KMS-11 (cell line): ENCODE measurements at regions not wholly inside any gene's neighbourhood (a gene's known extent, or its start where the extent isn't known, plus 50 kb on each side); places are given as distances from the start of the nearest gene placed in this dataset.

ENCODE experiments used
- H2AFZ ChIP-seq: fragments of 200-600 bp; sonication (generic); 2 replicates; pipeline ENCODE4 v1.6.1; 2016; ENCODE audit warnings: antibody characterized with exemption, mixed run types, low read depth
- H3K27ac ChIP-seq: fragments of 200-600 bp; sonication (generic); 2 replicates; pipeline ENCODE4 v1.6.1; 2016; ENCODE audit warnings: mild to moderate bottlenecking, mixed run types
- H3K27me3 ChIP-seq: fragments of 200-600 bp; sonication (generic); 2 replicates; pipeline ENCODE4 v1.6.1; 2017; ENCODE audit warnings: mild to moderate bottlenecking, low read depth, mixed run types, moderate library complexity; ENCODE audit not compliant: insufficient read depth
- H3K36me3 ChIP-seq: fragments of 200-600 bp; sonication (generic); 2 replicates; pipeline ENCODE4 v1.6.1; 2017; ENCODE audit warnings: mild to moderate bottlenecking, mixed run types; ENCODE audit not compliant: insufficient read depth
- H3K4me1 ChIP-seq: fragments of 200-600 bp; sonication (generic); 2 replicates; pipeline ENCODE4 v1.6.1; 2016; ENCODE audit warnings: mild to moderate bottlenecking, low read depth, mixed run types; ENCODE audit not compliant: poor library complexity, severe bottlenecking
- H3K4me2 ChIP-seq: fragments of 200-600 bp; sonication (generic); 2 replicates; pipeline ENCODE4 v1.7.0; 2016; ENCODE audit warnings: mild to moderate bottlenecking, mixed run types
- H3K4me3 ChIP-seq: fragments of 200-600 bp; sonication (generic); IDR thresholded peaks from 2 replicates; pipeline ENCODE4 v1.6.1; 2017; ENCODE audit warnings: low read depth, low read length, mixed read lengths; ENCODE audit not compliant: insufficient read depth
- H3K79me2 ChIP-seq: fragments of 200-600 bp; sonication (generic); 2 replicates; pipeline ENCODE4 v1.6.1; 2016; ENCODE audit warnings: low read depth, mixed run types; ENCODE audit not compliant: insufficient read depth
- H3K9ac ChIP-seq: fragments of 200-600 bp; sonication (generic); 2 replicates; pipeline ENCODE4 v1.6.1; 2016; ENCODE audit warnings: mild to moderate bottlenecking, mixed run types
- H4K20me1 ChIP-seq: fragments of 200-600 bp; sonication (generic); 2 replicates; pipeline ENCODE4 v1.6.1; 2016; ENCODE audit warnings: mild to moderate bottlenecking, mixed run types; ENCODE audit not compliant: insufficient read depth
- TF ChIP-seq, protein P1 (sequence below): fragments of 200-600 bp; sonication (generic); conservative IDR thresholded peaks from 2 replicates; pipeline ENCODE4 v1.6.1; 2017; ENCODE audit warnings: low read depth, mild to moderate bottlenecking, antibody characterized with exemption, low read length, moderate library complexity, mixed read lengths

DNA sequence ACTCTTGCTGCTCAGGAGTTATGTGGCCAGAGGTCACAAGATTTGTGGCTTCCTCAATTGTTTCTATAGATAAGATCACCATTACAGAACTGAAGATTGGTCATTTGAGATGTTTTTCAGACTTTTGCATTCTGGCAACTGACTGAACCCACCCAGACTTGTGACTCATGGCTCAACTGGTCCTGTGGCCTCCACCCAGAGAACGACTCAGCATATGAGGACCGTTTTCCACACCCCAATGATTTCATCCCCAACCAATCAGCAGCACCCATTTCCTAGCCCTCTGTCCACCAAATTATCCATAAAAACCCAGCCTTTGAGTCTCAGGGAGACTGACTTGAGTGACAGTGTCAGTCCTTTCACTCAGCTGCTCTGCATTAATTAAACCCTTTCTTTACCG, 143.2 kb upstream of the ASIC2 start:
- Histone ChIP-seq H3K4me3 (no peak overlapping the region), H3K36me3 (no peaks in the 10 kb centered on the region), H3K4me2 (no peak overlapping the region), H3K4me1 (no peaks in the 10 kb centered on the region), H4K20me1 (no peaks in the 10 kb centered on the region), H3K27me3 (no peaks in the 10 kb centered on the region), H3K27ac (no peak overlapping the region), H3K9ac (no peak overlapping the region), H2AFZ (no peak overlapping the region), H3K79me2 (no peaks in the 10 kb centered on the region)
- TF ChIP-seq, protein P1, sequence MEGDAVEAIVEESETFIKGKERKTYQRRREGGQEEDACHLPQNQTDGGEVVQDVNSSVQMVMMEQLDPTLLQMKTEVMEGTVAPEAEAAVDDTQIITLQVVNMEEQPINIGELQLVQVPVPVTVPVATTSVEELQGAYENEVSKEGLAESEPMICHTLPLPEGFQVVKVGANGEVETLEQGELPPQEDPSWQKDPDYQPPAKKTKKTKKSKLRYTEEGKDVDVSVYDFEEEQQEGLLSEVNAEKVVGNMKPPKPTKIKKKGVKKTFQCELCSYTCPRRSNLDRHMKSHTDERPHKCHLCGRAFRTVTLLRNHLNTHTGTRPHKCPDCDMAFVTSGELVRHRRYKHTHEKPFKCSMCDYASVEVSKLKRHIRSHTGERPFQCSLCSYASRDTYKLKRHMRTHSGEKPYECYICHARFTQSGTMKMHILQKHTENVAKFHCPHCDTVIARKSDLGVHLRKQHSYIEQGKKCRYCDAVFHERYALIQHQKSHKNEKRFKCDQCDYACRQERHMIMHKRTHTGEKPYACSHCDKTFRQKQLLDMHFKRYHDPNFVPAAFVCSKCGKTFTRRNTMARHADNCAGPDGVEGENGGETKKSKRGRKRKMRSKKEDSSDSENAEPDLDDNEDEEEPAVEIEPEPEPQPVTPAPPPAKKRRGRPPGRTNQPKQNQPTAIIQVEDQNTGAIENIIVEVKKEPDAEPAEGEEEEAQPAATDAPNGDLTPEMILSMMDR: no peak

DNA sequence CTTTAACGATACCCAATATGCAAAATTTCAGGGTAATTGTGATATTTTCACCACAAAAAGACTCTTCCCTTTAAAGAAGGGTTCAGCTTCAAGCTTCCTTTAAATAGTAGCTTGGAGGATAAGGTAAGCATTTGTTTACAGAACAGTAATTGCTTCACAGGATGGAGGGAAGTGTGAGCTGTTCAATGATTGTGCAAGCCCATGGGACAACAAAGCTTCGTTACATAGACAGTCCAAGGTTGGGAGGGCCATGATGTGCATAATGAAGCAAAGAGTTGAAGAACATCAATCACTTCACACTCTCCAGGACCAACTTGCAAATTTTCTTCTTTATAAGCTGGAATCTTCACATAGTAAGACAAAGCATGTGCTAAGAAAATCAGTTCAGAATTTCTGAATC, 145.0 kb upstream of the ASIC2 start:
- H3K27ac ChIP-seq: no peak overlapping the region
- H3K4me1 ChIP-seq: no peaks in the 10 kb centered on the region
- no peak overlapping the region for H2AFZ ChIP-seq
- H3K4me2 ChIP-seq: no peak overlapping the region
- H3K79me2 ChIP-seq: no peaks in the 10 kb centered on the region
- H3K27me3 ChIP-seq: no peaks in the 10 kb centered on the region
- H4K20me1 ChIP-seq: no peaks in the 10 kb centered on the region
- H3K36me3 ChIP-seq: no peaks in the 10 kb centered on the region
- H3K9ac ChIP-seq: no peak overlapping the region
- H3K4me3 ChIP-seq: no peak overlapping the region
- TF ChIP-seq, protein P1: no peak

DNA sequence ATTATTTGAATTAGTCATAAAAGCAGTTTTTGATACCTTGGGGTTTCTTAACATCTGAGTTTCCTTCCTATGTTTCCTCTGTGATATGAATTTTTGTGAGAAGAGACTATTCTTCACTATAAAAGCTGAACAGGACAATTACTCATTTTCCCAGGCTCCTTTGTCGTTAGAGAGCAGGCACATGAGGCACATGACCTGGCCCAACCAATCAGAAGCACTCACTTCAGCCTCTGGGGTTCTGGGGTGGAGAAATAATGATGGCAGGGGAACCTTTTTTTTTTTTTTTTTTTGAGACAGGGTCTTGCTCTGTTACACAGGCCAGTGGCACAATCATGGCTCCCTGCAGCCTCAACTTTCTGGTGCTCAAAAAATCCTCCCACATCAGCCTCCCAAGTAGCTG, 145.5 kb upstream of the ASIC2 start:
- Histone ChIP-seq H4K20me1 (no peaks in the 10 kb centered on the region), H3K27ac (no peak overlapping the region), H3K4me2 (no peak overlapping the region), H3K27me3 (no peaks in the 10 kb centered on the region), H3K9ac (no peak overlapping the region), H2AFZ (no peak overlapping the region), H3K36me3 (no peaks in the 10 kb centered on the region), H3K4me3 (no peak overlapping the region), H3K79me2 (no peaks in the 10 kb centered on the region), H3K4me1 (no peaks in the 10 kb centered on the region)
- TF ChIP-seq, protein P1: no peak

DNA sequence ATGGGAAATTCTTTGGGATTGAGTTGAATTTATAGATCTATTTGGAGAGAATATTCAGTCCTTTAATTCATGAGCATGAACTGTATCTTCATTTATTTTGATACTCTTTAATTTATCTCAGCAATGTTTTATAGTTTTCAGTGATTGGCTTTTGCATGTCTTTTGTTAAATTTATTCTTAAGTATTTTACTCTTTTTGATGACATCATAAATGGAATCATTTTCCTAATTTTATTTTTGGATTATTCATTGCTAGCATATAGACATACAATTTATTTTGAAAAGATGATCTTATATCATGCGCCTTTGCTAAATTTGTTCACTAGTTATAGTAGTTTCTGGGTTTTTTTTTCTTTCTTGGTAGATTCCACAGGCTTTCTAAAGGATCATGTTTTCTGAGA, 149.2 kb upstream of the ASIC2 start:
- no peak overlapping the region for H3K4me2 ChIP-seq
- no peaks in the 10 kb centered on the region for H3K79me2 ChIP-seq
- no peaks in the 10 kb centered on the region for H3K4me1 ChIP-seq
- H4K20me1 ChIP-seq: no peaks in the 10 kb centered on the region
- no peak overlapping the region for H3K27ac ChIP-seq
- TF ChIP-seq, protein P1: no peak
- H3K36me3 ChIP-seq: no peaks in the 10 kb centered on the region
- no peak overlapping the region for H3K4me3 ChIP-seq
- no peak overlapping the region for H2AFZ ChIP-seq
- no peak overlapping the region for H3K9ac ChIP-seq
- H3K27me3 ChIP-seq: no peaks in the 10 kb centered on the region

DNA sequence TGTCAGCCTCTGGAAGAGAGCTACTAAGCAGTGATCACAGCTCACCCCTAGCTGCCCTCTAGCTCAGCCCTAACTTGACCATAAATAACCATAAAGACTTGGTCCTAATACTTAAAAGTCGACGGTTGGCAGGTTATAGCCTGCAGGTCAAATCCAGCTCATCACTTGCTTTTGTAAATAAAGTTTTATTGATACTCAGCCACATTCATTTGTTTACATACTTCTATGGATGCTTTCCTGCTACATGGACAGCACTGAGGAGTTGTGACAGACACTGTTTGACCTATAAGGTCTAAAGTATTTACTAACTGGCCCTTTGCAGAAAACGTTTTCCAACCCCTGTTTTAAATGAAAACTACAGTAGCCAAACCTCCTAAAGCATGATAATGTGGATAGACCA, 151.6 kb upstream of the ASIC2 start:
- TF ChIP-seq, protein P1: no peak
- Histone ChIP-seq H3K27me3 (no peaks in the 10 kb centered on the region), H3K79me2 (no peaks in the 10 kb centered on the region)

More for the DNA sequence above, 151.6 kb upstream of the ASIC2 start:
- Histone ChIP-seq H2AFZ (no peak overlapping the region), H4K20me1 (no peaks in the 10 kb centered on the region), H3K9ac (no peak overlapping the region), H3K36me3 (no peaks in the 10 kb centered on the region), H3K4me3 (no peak overlapping the region), H3K4me2 (no peak overlapping the region), H3K4me1 (no peaks in the 10 kb centered on the region), H3K27ac (no peak overlapping the region)
